HFFc6 (cell line): ENCODE measurements at regions not wholly inside any gene's neighbourhood (a gene's known extent, or its start where the extent isn't known, plus 50 kb on each side); places are given as distances from the start of the nearest gene placed in this dataset.

ENCODE experiments used
- DNase-seq: peaks from one replicate; pipeline ENCODE4 v3.0.0-alpha.2; 2018
- H3K27ac Mint-ChIP-seq: 2 replicates; pipeline ENCODE4 v1.8.0; 2020; ENCODE audit warnings: mild to moderate bottlenecking, mixed read lengths
- H3K27me3 Mint-ChIP-seq: 2 replicates; pipeline ENCODE4 v1.8.0; 2021; ENCODE audit warnings: mild to moderate bottlenecking, moderate library complexity, mixed read lengths; ENCODE audit not compliant: insufficient read depth
- H3K36me3 Mint-ChIP-seq: 2 replicates; pipeline ENCODE4 v1.8.0; 2021; ENCODE audit warnings: low read depth, mixed read lengths
- H3K4me1 Mint-ChIP-seq: 2 replicates; pipeline ENCODE4 v1.8.0; 2020; ENCODE audit warnings: low read depth, mixed read lengths
- H3K4me3 Mint-ChIP-seq: 2 replicates; pipeline ENCODE4 v1.8.0; 2020; ENCODE audit warnings: mild to moderate bottlenecking, moderate library complexity, mixed read lengths
- H3K9me3 Mint-ChIP-seq: 2 replicates; pipeline ENCODE4 v1.8.0; 2020; ENCODE audit warnings: mild to moderate bottlenecking, mixed read lengths
- TF ChIP-seq, protein P1 (sequence below): fragments of 200-600 bp; sonication (generic); IDR thresholded peaks from 2 replicates; pipeline ENCODE4 v1.5.0; 2021; ENCODE audit warnings: antibody characterized with exemption, mild to moderate bottlenecking

DNA sequence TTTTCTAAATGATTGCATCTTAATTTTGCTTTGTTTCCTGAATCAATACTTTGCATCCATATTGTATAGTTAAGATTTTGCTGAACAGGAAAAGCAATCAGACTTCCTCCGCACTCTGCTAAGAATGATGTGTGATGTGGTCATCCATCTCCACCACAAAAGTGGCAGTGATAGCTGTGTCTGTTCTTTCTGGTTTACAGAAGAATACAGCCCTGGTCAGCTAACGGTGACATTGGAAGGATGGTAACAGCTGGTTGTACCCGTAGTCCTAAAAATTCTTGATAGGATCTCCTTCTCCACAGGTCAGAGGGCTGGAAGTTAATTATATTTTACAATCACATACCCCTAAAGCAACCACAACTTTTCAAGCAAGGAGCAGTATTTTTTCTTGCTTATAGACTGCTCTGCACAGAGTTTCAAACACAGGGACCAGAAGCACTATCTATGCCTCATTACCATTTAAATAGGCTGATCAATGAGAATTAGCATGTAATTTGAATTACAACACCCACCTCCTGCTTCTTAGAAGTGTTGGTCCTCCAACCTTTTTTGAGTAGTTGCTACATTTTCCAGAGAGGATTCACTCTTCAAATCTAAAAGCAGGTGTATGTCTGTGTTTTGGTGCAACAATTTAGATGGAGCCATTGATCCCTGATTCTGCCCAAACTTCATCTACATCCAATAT, 1191.9 kb upstream of the NUDT12 start:
- Mint-ChIP-seq H3K27me3 (no peaks in the 10 kb centered on the region; the same call in 1 of the 2 replicates), H3K36me3 (no peaks in the 10 kb centered on the region), H3K9me3 (peaks cover 11% of the 10 kb centered on the region), H3K4me3 (no peak overlapping the region), H3K27ac (no peak overlapping the region), H3K4me1 (no peaks in the 10 kb centered on the region)
- no peak for DNase-seq
- TF ChIP-seq, protein P1, sequence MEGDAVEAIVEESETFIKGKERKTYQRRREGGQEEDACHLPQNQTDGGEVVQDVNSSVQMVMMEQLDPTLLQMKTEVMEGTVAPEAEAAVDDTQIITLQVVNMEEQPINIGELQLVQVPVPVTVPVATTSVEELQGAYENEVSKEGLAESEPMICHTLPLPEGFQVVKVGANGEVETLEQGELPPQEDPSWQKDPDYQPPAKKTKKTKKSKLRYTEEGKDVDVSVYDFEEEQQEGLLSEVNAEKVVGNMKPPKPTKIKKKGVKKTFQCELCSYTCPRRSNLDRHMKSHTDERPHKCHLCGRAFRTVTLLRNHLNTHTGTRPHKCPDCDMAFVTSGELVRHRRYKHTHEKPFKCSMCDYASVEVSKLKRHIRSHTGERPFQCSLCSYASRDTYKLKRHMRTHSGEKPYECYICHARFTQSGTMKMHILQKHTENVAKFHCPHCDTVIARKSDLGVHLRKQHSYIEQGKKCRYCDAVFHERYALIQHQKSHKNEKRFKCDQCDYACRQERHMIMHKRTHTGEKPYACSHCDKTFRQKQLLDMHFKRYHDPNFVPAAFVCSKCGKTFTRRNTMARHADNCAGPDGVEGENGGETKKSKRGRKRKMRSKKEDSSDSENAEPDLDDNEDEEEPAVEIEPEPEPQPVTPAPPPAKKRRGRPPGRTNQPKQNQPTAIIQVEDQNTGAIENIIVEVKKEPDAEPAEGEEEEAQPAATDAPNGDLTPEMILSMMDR: no peak

DNA sequence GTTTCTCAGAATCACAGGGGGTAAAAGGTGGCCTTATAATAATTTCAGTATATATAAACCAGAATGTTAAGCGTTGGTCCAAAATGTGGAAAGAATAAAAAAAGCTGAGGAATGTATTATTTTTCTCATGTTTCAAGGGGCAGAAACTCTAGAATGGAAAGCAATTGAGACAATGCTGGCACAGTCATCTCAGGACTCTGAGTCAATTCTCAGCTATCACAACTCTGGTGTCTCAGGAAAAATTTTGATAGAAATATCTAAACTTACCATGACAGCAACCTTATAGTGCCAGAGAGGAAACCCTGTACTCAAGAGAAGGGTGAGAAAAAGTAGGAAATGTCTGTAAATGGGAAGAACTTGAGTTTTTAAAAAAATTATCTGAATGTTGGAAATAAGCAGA, 1189.4 kb upstream of the NUDT12 start:
- no peak for DNase-seq
- H3K9me3 Mint-ChIP-seq: peaks cover 15% of the 10 kb centered on the region
- no peak overlapping the region for H3K27ac Mint-ChIP-seq
- no peaks in the 10 kb centered on the region for H3K36me3 Mint-ChIP-seq
- no peaks in the 10 kb centered on the region for H3K4me1 Mint-ChIP-seq
- no peak overlapping the region for H3K4me3 Mint-ChIP-seq
- H3K27me3 Mint-ChIP-seq: no peaks in the 10 kb centered on the region; the same call in 1 of the 2 replicates
- TF ChIP-seq, protein P1: no peak

DNA sequence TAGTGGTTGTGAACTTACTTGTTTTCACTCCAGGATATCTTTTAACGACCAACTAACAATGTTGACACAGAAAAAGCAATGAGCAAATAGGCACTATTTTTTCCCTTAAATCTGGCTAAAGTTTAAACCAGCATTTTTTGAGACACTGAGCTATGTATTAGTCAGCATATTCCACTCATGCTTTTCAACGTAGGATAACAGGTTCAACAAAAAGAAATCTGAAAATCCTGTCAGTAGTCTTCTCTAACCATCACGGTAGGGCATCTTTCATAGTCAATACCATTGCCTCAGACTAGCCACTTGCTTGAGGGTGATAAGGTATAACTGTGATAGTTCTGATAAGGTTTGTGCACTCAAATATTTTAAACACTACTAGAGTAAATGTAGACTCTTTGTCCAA, 1177.3 kb upstream of the NUDT12 start:
- H3K27ac Mint-ChIP-seq: no peak overlapping the region
- no peaks in the 10 kb centered on the region for H3K4me1 Mint-ChIP-seq
- no peaks in the 10 kb centered on the region; the same call in 1 of the 2 replicates for H3K36me3 Mint-ChIP-seq
- H3K4me3 Mint-ChIP-seq: no peak overlapping the region
- no peaks in the 10 kb centered on the region for H3K27me3 Mint-ChIP-seq
- TF ChIP-seq, protein P1: no peak
- peaks cover 39% of the 10 kb centered on the region for H3K9me3 Mint-ChIP-seq
- DNase-seq: no peak

DNA sequence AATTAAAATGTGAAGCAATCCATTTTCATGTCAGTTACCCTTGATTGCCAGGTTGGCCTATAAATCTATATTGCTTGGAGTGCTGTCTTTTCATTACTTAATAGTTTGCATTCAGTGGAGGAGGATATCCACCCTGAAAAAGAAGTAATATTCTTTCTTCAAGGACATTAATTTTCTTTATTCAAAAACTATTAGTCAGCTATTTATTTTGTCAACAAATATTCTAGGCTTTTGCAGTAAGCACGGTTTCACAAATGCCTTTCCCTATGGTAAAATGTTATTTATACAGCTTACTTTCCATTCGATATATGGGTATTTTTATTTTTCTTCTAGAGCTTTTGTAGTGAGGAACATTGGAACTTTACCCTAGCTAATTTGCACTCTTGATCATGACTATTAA, 1176.9 kb upstream of the NUDT12 start:
- TF ChIP-seq, protein P1: no peak
- Mint-ChIP-seq H3K4me1 (no peaks in the 10 kb centered on the region), H3K27ac (no peak overlapping the region), H3K9me3 (peaks cover 39% of the 10 kb centered on the region), H3K27me3 (no peaks in the 10 kb centered on the region), H3K36me3 (no peaks in the 10 kb centered on the region; the same call in 1 of the 2 replicates), H3K4me3 (no peak overlapping the region)
- no peak for DNase-seq

DNA sequence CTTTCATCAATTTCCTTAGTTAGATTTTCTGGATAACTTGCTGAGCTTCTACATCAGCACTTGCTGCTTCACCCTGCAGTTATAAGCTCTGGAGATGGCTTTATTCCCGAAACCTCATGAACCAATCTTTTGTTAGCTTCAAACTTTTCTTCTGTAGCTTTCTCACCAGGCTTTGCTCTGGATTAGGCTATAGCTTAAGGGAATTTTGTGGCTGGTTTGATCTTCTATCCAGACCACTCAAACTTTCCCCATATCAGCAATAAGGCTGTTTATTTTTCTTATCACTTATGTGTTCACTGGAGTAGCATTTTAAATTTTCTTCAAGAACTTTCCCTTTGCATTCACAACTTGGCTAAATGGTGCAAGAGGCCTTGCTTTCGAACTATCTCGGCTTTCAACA, 1173.5 kb upstream of the NUDT12 start:
- no peak for DNase-seq
- Mint-ChIP-seq H3K36me3 (no peaks in the 10 kb centered on the region), H3K9me3 (peaks cover 27% of the 10 kb centered on the region), H3K27me3 (no peaks in the 10 kb centered on the region), H3K4me3 (no peak overlapping the region), H3K4me1 (no peaks in the 10 kb centered on the region), H3K27ac (no peak overlapping the region)
- TF ChIP-seq, protein P1: no peak
